GM21515 (cell line): ENCODE measurements at regions not wholly inside any gene's neighbourhood (a gene's known extent, or its start where the extent isn't known, plus 50 kb on each side); places are given as distances from the start of the nearest gene placed in this dataset.

ENCODE experiments used
- ATAC-seq: cut with Tn5 transposase; IDR thresholded peaks from one replicate; pipeline ENCODE4 v1.9.1; 2021; ENCODE audit not compliant: unreplicated experiment

DNA sequence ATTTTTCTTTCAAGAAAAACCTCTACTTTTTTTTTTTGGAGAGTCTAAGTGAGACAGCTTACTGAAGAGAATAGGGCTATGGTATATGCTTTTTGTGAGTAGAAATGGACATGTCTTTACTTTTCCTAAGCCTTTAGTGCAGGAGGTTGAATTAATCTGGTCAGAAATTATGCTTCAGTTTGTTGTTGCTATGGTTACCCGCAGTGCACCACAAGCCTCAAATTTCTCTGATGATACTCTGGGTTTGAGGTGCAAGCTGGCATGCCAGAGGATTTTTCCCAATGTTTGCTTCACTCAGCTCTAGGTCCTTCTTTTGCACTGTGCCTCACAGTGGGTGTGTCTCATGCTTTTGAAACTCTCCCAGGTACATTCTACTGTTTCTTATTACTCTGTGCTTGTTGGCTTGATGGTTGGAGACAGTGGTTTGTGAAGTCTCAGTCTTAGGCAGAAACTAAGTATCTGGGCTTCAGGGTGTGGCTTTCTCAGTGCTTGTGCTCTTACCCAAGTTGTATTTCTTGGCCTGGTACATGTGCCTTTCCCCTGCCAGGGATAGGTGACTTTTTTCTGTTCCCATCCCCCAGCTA, 278.3 kb downstream of the RBM43 start:
- no peak for ATAC-seq

DNA sequence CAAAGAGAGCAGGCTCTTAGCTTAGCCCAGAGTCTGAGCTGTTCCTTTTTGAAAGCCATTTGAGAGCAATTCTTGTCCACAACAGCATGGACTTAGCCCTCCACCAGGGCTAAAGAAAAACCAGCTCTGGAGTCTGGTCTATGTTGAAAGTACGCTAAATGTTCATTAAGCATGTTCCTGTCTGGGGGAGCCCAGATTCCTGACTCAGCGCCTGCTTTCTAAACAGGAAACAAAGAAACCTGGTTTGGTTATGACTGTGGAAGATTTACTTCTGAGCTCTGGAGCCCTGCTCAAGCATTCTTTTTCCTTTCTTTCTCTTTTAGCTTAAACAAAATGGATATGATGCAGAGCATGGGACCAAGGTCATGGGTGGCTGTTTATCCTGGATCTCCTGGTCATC, 279.8 kb downstream of the RBM43 start:
- ATAC-seq, result no peak

DNA sequence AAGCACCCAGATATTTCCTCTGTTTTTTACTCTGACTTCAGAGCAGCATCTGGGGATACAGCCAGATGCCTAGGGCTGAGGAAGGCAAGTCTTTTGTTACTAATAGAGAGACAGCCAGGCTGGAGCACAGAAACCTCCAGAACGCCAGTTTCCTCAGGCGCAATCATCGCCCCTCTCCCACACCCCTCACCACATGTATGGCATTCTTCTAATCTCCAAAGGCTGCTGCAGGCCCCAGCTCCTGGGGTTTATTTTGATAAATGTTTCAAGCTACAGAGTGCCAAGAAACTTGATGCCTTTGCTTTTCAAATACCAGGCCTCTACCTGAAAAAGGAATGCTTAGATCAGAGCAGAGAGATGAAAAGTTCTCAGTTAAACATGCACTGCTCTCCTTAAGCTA, 283.6 kb downstream of the RBM43 start:
- no peak for ATAC-seq

DNA sequence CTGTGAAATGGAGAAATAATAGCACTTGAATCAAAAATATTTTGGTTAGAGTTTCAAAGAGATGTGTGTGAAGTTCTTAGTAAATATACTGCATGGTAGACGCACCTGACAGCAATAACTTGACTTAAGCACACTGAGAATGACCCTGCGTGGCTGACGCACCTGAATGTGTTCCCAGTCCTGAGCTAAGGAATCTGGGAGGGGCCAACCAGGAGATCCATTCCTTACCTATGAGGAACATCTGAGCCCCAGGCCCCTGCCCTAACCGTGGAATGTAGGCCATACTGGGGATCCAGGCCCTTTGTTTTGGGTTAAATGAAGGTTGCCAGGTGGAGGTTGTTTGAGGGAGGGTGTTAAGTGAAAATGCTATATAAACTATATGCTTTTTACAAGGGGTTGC, 284.4 kb downstream of the RBM43 start:
- no peak for ATAC-seq

DNA sequence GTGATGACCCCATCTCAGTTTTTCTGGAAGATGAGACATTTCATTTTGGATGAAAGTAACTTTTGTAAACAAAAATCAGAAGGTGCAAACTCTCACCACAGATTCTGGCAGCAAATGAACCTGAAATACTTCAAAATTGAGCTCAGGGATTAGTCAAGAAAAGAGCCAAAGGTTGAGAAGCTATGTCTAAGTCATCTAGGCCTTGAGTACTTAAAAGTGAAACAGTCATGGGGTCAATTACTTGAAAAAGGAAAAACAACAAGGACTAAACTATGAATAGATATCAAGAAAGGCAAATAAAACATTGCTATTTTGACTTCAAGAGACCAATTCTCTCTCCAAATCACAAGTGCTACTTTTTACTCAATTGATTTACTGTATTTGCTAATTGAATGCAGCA, 285.1 kb downstream of the RBM43 start:
- no peak for ATAC-seq

DNA sequence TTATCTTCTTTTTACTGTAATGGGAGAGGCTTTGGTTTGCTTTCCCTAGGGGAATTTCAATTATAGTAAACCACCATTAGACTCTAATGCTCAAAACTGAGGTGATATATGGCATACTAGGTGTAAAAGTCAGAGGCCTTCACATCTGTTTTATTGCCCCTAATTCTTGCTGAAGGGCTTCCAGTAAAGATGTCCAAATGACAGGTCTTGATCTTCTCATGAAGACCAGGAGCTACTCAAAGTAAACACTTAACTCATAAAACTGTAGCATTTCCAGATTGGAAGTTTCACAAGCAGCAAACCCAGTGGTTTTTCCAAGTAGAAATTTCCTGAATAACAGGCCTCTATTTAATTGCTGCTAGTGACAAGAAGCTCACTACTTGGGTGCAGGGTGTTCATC, 286.8 kb downstream of the RBM43 start:
- no peak for ATAC-seq

DNA sequence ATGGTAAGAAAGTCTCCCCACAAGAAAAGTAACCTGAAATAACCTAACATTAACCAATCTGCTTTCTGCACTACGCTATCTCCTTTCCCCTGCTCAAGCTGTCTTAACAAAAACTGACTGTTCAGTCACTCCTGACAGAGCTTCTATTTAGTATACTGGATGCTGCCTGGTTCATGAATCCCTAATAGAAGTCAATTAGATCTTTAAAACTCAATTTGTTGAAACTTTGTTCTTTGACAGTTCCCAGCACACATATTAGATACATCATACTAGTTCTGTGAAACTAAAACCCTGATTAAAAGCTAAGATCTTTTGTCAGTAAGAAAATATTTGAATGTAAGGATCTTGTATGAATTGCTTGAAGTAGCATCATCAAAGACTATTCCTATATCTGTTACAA, 287.4 kb downstream of the RBM43 start:
- ATAC-seq, result no peak

DNA sequence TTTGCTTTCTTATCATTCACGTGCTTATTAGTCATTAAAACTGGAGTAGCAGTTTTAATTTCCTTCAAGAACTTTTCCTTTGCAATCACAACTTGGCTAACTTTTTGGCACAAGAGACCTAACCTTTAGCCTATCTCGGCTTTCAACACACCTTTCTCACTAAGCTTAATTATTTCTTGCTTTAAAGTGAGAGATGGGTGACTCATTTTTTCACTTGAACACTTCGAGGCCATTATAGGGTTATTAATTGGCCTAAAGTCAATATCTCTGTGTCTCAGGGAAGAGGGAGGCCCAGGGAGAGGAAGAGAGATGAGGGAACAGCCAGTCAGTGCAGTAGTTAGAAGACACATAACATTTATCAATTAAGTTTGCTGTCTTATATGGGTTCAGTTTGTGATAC, 289.8 kb downstream of the RBM43 start:
- ATAC-seq, result no peak

DNA sequence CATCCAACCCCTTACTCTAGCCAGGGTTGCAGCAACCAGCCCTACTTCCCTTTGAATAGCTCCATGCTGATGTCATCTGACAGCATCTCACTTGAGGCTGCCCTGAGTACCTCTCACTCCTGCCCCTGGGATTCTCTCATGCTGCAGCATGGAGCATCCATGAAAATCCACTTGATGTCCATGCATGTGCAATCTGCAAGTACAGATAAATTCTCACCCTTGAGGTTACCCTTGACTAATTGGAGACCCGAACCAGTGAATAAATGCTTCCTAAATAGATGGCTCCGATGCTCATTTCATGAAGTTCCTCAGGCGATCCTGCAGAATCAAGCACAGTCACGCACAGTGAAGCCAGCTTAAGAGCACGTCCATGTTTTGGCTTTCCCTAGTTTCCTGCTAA, 298.3 kb downstream of the RBM43 start:
- no peak for ATAC-seq

DNA sequence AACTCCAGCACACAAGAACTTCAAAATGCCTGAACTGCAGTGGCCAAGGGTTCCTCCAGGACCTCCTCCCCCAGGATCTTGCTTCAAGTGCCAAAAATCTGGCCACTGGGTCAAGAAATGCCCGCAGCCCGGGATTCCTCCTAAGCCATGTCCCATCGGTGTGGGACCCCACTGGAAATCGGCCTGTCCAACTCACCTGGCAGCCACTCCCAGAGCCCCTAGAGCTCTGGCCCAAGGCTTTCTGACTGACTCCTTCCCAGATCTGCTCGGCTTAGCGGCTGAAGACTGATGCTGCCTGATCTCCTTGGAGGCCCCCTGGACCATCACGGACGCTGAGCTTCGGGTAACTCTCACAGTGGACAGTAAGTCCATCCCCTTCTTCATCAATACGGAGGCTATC, 306.4 kb downstream of the RBM43 start:
- no peak for ATAC-seq

DNA sequence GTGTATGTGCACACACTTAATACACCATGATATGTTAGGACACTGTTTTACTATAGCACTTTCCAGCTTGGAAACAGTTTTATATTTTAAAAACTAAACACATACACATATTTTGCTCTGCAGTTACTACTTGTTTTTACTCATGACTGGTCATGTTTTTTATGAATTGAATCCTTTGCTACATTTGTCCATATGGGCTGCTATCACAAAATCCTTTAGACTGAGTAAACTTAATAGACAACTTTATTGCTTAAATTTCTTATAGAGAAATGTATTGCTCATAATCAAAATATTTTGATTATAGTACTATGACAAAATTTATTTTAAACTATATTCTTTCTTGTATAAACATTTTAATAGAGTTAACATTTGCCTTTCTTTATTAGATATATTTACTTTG, 314.8 kb downstream of the RBM43 start:
- ATAC-seq, result no peak

DNA sequence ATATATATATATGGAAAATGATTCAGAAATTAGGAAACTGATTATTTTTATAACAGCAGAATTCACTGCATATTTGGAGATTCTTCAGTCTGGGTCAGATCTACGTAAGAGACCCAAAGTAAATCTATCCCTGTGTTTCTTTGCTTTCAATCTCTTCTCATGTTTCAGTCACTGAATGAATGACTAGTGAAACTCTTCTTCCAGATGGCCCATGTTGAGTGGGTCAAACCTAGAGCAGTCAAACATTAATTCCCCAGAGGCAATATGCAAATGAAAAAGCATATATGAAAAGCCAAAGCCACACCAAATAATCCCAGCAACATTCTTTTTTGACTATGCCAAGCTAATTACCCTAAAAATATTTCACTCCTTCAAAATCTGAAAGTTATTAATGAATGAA, 317.3 kb downstream of the RBM43 start:
- no peak for ATAC-seq

DNA sequence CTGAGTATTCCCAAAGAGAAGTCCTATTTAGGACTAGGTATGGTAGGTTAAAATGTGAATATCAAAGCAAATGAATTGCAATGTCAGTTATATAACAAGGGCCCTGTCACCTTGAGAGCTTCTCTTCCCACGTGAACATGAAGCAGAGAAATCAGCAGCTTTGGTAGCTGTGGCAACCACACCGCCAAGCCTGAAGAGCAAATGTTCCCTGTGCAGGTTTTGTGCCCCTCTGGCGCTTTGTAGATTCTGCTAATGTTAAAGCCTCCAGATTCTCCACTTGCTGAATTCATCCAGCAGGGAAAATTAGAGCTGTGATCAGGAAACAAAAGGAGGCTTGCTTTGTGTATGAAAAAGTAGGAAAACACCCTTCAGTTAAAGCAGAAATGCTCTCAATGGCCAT, 322.6 kb downstream of the RBM43 start:
- no peak for ATAC-seq

DNA sequence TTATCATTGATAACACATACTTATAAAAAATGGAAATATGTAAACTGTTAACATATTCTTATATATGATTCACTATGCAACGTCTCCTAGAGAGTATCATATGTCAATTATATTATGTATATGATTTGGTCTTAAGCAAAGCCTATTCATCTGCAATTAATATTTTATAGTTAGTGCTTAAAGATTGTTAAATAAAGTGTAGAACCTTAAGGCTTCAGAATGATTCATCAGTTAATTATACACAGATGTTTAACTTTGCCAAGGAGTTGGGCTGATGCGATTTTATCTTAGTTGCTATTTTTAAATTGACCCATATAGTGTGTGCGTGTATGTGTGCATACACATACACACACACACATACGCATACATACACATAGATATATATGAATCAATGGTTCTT, 323.1 kb downstream of the RBM43 start:
- no peak for ATAC-seq

DNA sequence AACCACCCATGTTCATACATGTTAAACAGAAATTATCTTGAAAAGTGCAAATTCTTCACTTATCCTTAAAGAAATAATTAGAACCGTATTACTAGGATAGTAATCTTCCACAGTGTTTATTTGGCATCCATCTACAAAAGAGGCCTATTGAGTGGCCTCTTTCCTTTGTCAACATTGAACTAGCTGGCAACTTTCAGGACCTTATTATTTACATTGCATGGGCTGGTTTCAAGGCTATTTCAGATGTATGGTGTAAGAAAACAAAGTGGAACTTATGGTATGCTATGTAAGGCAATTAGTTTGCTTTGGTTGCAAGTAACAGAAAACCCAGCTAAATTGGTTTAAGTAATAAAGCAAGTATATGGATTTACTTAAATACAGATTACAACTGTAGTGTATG, 324.6 kb downstream of the RBM43 start:
- ATAC-seq, result no peak

DNA sequence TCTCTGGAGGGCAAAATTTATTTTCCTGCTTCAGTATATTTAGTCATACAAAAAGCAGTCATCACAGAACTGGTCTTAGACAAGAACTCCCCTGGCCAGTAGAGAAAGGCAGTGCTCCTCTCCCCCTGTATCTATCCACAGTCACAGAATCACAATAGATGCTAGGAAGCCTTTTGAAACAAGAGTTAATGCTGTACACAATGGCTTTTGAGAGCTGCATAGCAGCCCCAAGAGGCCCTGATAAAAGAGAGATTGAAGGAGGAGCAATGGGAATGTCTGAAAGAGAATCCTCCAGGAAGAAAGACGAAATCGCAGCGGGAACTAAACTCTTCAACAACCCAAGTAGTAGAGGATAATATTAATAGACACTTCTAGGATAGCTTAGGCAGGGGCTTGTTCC, 330.2 kb downstream of the RBM43 start:
- no peak for ATAC-seq

DNA sequence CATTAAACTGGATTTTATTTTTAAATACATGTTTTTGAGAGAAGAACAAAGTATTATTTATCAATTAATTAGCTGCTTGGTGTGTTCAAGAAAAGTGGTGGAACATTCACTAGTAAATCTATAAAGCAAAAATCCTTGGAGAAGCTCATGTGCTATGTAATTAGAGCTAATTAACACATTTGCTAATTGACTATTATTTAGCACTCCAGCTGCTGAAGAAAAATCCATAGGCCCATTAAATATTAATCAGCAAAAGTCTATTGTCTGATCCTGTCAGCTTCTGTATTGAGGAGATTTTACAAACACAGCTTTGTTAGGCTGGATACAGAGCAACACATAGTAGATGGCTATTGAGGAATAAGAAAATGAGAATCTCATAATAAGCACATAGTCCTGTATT, 336.1 kb downstream of the RBM43 start:
- ATAC-seq, result no peak

DNA sequence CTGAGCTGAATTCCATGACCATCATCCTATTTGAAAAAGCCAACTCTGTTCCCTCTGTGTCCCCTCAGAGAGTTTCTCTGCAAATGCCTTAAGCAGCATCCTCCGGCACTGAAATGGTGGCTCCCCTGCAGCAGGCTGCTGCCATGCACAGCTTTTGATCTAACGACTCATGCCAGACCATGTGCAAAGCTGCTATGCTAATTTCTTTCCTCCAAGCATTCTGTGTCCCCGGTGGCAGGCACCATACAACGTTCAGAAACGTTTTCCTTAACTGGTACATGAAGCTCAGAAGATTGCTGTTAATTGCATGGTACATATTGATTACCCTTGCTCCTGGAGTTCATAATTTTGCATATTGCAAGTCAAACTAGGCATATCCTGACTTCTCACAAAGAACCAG, 336.8 kb downstream of the RBM43 start:
- no peak for ATAC-seq

DNA sequence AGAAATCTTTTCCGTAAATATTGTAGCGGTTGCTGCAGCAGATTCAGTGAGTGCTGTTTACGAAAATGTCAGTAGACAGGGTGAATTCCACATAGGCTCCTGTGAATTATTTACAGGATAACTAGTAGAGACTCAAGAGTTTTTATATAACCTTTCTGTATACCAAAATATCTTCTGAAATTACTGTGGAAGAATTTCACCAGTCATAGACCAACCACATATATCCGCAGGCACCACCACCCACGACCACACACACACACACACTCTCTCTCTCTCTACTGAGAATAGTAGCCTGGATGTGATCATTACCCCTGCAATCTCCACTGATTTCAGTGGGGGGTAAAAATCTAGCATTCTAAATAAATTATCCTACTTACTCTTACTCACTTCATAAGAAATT, 341.8 kb downstream of the RBM43 start:
- ATAC-seq, result no peak

DNA sequence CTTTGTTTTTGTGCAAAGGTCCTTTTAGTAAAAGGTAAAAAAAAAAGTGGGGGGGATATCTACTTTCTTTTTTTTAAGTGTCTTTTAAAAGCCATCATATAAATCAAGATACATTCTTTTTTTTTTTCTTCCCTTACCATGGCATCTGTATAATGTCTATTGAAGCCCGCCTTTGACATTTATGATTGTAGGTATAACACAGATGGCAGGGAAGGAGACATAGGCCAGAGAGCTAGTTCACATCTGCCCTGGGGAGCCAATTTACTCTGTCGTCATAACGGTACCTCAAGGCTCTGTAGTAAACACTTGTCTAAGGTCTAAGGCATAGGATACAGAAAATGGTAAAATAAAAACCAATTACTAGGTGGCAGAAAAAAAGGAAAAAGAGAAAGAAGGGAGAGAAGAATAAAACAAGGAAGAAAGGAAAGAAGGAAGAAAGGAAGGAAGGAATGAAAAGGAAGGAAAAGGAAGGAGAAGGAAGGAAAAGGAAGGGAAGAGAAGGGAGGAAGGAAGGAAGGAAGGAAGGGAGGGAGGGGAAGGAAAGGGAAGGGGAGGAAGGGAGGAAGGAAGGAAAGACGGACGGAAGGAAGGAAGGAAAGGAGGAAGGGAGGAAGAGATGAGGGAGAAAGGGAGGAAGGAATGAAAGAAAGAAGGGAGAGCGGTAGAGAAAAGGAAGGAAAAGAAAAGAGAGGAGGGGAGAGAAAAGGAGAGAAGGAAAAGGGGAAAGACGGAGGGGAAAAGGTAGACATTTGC, 343.5 kb downstream of the RBM43 start:
- ATAC-seq, result no peak

DNA sequence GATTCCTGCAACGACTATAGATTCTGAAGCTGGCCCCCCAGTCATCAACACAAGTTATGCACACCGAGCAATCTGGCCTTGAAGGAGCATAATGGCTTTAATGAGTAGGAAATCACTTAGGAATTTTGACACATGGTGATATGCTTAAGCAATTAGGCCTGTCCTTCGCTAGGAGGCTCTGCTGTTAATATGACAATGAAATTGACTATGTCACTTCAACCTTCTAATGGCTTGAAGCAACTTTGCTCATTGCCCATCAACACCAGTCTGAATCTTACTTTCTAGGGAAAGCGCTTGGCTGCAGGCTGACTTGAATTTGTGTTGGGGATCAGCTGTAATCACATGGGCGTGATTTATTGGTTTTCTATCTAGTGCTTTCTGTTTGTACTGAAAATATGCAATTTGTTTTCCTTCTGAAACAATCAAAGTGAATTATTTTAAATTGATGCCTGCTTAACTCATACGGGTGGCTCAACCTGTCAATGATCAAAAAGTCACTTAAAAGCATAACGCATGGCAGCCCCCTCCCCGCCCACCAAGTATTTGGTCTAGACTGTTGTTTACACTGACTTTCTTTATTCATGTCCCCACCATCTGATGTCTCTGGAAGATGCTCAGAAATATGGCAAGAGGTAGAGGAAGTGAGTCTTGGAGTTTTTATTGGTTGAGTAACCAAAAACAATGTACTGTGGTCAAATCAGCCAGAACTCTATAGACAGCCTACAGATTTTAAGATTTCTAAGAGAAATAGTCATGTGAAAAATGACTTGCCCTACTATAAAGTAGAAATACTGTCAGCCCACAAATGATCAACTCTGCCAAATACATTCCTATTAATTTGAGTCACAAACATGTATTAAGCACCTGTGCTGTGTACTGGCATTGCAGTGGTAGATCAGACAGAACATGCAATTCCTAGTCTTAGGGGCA, 344.9 kb downstream of the RBM43 start:
- ATAC-seq, result peak; percentile 50

DNA sequence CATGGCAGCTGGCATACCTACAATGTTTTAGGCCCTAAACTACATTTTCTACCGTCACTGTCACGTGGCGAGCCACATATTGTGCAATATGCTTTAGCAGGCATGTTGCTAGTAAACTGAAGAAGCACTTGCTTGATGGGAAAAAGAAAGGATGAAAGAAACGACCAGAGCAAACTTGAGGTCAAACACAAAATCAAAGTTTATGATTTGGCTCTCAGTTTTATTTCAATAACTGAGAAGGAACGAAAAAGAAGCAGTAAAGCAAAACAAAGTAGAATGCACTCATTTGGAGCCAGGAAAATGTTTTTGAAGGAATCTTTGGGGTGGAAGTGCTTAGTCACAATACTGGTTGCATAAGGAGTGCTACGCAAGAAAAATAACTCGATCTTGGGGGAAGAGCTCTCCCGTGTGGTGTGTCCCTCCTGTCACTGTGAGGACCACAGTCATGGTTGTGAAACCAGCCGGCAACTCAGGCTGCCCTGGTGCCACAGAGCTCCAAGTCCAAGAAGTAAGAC, 349.8 kb downstream of the RBM43 start:
- ATAC-seq, result no peak
